ENCODE measurements at regions not wholly inside any gene's neighbourhood (a gene's known extent, or its start where the extent isn't known, plus 50 kb on each side); places are given as distances from the start of the nearest gene placed in this dataset.

DNA sequence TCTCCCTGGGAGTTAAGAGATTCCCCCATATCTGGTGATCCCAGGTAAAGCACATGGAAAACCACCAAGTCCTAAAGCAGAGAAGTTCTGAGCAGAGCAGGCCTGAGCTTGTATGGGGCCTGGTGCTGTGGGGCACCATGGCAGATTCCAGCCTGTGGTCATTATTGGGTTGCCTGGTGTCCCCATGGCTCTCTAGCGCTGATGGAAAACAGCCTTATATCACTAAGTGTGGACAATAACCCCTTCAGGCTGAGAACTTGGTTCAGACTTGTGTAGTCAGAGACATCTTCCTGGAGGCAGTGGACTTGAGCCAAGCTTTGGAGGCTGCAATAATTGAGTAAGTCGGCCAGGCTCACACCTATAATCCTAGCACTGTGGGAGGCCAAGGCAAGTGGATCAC lies 96.8 kb downstream of the MCFD2 start:
- FAIRE-seq: no peak
- CTCF ChIA-PET: no interaction called here
- Histone ChIP-seq H3K27me3 (ENCODE audit: control insufficient read depth in 2 of 2, insufficient read depth in 2 of 2, low read length in 2 of 2) (no peaks in the 10 kb centered on the region), H3K4me2 (ENCODE audit: insufficient read depth, low read length) (no peak overlapping the region), H3K79me2 (ENCODE audit: control insufficient read depth, insufficient read depth, low read length) (no peaks in the 10 kb centered on the region), H3K9ac (replicated peaks; ENCODE audit: extremely low read depth, insufficient read depth, low read length) (no peak overlapping the region), H3K9me3 (replicated peaks; ENCODE audit: control insufficient read depth, insufficient read depth, low read length) (no peaks in the 10 kb centered on the region), H3K4me3 (replicated peaks in 1 of 3; ENCODE audit: insufficient read depth in 1 of 3, low read depth in 1 of 3, low read length in 3 of 3) (no peak overlapping the region), H2AFZ (ENCODE audit: low read depth, low read length) (no peak overlapping the region), H3K9me1 (replicated peaks; ENCODE audit: control insufficient read depth, extremely low read depth, insufficient read depth, low read length) (no peaks in the 10 kb centered on the region), H3K27ac (ENCODE audit: insufficient read depth, low read depth, low read length) (no peak overlapping the region), H3K36me3 (ENCODE audit: control insufficient read depth in 2 of 2, extremely low read depth in 1 of 2, insufficient read depth in 2 of 2, low read length in 2 of 2) (no peaks in the 10 kb centered on the region), H3K4me1 (ENCODE audit: control insufficient read depth, extremely low read depth, insufficient read depth, low read length) (peaks cover 13% of the 10 kb centered on the region), H4K20me1 (replicated peaks; ENCODE audit: control insufficient read depth, extremely low read depth, insufficient read depth, low read length) (no peaks in the 10 kb centered on the region)
- BruUV-seq (replicated peaks): no TSS peak
- dilution Hi-C loops (cut with MboI; ENCODE audit: extremely low pct_ligation_motif_present, low sequenced_read_pairs): no loop called here
- POLR2A ChIA-PET: no interaction called here
- intact Hi-C loops (cut with micrococcal nuclease): no loop called here
- DNase-seq (ENCODE audit: low read depth, low spot score): no peak
- TF ChIP-seq, protein P1, sequence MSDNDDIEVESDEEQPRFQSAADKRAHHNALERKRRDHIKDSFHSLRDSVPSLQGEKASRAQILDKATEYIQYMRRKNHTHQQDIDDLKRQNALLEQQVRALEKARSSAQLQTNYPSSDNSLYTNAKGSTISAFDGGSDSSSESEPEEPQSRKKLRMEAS (IDR thresholded peaks at IDR 0.05; ENCODE audit: insufficient read depth, insufficient read length): no peak
- TF ChIP-seq JUN (IDR thresholded peaks at IDR 0.05; ENCODE audit: borderline replicate concordance, insufficient read depth, insufficient read length, low read depth): no peak
- TF ChIP-seq POLR2A (IDR thresholded peaks at IDR 0.05; ENCODE audit: low read depth, low read length): no peak
- no peak for TF ChIP-seq CTCF (IDR thresholded peaks at IDR 0.05; ENCODE audit: extremely low read depth in 1 of 2, insufficient read depth in 1 of 2, low read depth in 1 of 2, low read length in 2 of 2)
- no peak for TF ChIP-seq GATA2 (IDR thresholded peaks at IDR 0.05; ENCODE audit: insufficient read depth, insufficient read length, low read depth, low read length)
- TF ChIP-seq EZH2 (IDR thresholded peaks at IDR 0.05; ENCODE audit: borderline replicate concordance, low read depth, low read length, severe bottlenecking): no peak
- TF ChIP-seq MYC (IDR thresholded peaks at IDR 0.05; ENCODE audit: low read depth, low read length): no peak
- no peak for TF ChIP-seq POLR2AphosphoS5 (IDR thresholded peaks at IDR 0.05; ENCODE audit: insufficient read depth, low read depth, low read length)
- TF ChIP-seq FOS (IDR thresholded peaks at IDR 0.05; ENCODE audit: borderline replicate concordance, insufficient read depth, low read length): no peak
